ENCODE measurements at regions not wholly inside any gene's neighbourhood (a gene's known extent, or its start where the extent isn't known, plus 50 kb on each side); places are given as distances from the start of the nearest gene placed in this dataset.
"Not testable (repeated sequence)": the region's sequence is repeated elsewhere in the genome, so short reads cannot be mapped to it uniquely, and the experiment has no call there.

DNA sequence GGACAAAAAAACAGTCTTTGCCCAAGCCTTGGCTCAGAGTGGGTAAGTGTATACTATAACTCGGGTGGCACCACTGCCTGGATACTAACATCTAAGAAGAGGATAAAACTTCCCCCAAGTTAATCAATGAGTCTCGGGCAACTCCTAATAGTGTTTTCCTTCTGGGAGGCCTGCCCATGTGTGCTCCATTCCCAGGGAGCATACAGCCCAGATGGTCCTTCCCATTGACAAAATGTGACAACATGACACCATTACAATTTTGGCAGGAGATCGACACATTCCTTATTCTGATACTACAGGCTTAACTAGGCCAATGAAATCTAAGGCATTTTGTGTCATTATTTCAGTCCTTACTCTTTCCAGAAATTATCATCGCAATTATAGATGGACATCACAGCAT is 52.7 kb upstream of the CRIM1 start:
- no peak for DNase-seq

DNA sequence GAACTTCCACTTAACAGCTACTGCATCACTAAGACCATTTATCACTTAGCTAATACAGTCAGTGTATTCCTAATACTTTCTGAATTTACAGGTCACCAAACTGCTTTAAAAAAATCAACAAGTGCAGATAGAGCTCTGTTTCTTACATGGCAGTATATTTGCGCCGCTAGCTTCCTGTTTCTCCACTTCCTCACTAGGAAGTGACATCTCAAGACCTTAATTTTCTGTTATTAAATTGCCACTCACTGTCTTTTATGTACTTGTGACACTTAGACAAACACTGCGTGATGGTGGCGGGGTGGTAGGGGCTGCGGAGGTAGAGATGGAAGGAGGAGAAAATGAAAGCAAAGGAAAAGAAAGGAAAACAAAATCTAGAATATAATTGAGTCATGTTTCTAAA is 53.7 kb upstream of the CRIM1 start:
- DNase-seq, result no peak

DNA sequence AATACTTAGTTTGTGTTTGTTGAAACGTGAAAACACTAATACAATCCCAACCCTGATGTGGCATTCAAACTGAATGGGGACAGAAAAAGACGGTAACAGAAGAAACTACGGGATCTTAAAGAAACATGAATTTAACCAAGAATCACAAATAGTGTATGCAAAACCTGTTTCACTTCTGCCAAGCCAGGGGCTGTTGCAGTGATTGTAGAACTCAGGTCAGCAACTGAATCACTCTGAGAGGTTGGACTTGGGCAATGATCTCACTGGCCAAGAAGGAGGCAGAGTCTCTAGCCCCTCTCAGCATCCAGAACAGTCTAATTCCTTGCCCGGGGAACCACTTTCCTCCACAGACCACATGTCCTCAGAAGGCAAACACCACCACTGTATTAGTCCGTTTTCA is 54.9 kb upstream of the CRIM1 start:
- no peak for DNase-seq

DNA sequence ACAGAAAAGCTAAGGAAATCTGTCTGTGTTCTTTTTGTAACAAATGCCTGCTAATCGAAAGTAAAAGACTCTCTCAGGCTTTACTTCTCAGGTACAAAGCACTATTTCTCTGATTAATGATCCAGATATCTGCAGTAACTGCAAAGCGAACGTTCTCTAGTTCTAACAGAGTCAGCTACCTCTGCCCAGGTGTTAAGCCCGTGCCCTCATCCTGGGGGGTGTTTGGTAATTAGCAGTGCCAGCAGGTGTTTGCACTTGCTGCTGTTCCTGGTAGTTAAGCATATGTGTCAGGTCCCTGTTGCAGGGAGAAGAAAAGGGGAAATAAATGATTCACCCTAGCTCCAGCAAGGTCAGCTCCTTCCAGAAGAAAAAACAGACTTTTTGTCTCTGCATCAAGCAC is 58.8 kb upstream of the CRIM1 start:
- no peak for DNase-seq

DNA sequence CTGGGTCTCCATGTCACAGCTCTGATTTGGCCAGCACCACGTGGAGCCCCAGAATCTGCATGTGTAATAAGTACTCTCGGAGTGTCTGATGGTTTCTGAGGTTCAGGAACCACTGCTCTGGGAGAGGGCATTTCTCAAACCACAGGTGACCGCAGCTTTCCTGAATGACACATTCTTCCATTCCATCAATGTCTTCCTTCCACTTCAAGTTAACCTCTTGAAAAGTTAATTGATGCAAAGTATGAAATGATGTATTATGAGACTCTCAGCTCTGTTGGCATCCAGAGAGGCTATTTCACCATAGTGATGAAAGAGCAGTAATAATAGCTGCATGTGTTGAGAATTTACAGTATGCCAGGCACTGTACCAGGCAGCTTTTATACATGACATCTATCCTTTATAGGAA is 61.3 kb upstream of the CRIM1 start:
- DNase-seq, result no peak

DNA sequence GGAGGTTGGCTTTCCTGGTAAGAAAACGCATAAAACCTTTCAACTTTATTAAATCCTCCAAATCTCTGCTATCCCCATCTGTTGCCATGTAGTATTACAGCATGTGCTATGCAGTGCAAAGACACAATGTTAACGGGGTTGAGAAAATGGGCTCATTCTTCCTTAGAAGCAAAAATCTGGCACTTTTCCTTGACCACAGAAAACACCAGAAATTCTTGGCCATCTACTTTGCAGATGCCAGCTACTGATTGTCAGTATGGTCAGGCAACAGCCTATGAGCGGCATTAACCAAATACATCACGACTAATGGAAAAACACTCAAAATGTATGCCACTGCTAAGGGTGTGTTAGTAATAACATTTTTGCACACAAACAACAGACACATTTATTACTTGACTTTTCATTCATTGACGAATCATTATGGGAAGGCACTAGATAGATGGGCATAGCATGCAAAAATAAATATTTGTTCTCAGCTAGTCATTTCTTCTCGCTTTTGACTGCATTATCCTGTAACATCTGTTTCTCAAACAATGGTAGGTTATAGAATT is 65.2 kb upstream of the CRIM1 start:
- DNase-seq, result no peak

DNA sequence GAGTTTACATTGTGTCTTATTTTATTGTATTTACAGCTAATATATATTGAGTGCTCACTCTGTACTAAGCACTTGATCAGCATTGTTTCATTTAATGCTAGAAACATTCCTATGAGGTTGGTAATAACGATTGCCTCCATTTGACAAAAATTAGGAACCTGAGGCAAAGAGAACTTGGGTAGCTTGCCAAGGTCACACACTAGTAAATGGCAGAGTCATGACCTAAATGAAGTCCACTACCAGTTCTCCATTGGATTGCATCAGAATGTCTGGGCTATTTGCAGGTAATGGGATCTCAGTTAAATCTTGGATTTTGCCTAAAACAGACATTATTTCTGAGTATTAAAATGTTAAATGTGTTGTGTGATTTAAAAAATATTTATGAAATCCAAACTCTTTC is 65.8 kb upstream of the CRIM1 start:
- no peak for DNase-seq

DNA sequence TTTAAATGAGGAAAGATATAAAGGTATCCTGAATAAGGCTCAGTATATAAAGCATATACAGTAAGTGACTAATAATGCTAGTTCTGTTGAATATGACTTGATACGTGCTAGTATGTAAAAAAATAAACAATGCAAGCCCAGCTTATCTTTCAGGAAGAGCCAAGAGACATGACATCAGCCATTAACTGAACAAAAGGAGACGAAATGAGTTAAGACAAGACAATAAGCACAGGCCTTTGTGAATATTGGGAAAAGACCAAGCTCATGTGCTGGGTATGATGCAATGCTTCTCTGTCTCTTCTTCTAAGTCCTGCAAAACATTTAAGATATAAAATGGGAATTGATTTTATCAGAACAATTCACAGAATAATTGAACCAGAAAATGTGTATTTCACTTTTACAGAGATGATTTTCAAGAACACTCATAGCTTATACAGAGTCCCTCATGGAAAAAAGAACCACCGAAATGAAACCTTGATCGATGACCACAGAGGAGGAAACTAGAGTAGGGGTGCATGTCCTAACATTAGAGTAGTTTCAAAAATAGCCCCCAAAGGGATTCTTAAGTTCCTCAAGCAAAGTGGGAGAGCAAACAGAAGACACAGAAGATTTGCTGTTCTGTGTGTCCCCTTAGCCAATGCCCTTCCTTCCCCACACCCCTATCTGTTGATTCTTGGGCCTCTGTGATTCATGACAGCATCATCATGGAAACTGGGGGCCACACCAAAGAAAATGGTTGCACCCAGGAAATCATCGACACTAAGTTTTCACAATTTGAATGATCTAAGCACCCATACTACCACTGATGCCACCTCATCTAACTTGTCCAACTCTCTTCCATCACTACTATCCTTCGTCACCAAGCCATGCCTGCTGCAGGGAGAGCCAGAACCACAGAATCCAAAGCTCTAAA is 68.0 kb upstream of the CRIM1 start:
- DNase-seq, result no peak

DNA sequence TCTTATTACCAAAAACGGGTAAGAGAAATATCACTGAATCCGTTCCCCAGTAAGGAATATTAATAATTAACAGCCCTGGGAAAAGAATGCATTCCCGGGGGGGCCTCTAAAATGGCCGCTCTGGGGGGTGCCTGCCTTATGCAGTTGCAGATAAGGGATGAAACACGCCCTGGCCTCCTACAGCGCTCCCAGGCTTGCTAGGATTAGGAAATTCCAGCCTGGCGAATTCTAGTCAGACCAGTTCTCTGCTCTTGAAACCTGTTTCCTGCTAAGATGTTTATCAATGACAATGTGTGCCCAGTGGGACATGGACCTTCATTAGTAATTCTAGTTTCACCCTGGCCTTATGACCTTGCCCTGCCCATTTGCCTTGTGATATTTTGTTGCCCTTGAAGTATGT is 76.1 kb upstream of the CRIM1 start:
- DNase-seq, result not testable (repeated sequence)

DNA sequence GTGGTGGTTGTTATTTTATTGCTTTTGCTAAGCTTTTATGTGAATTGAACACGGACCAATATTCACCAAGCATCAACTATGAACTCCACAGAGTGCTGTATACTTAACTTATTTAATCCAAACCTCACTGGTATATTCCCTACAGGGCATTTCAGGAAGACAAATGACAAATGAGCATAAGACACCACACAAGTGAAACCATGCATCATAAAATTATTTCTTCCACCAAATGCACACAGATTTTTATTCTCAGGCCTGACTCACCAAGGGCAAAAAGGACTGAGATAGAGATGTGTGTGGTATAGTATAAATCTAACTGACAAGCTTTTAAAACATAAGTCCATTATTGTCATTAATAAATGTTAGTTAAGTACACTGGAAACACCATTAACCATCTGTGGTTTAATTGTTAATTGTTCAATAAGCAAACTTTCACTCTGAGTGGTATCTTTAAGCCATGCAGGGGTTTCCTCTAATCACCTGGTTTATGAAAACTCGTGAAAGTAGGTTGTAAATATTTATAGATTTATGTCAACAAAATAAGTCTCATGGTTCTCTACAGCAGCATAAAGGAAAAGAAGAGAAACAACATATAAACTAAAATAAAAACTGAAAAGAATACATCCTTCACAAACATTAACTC is 77.6 kb upstream of the CRIM1 start:
- no peak for DNase-seq

DNA sequence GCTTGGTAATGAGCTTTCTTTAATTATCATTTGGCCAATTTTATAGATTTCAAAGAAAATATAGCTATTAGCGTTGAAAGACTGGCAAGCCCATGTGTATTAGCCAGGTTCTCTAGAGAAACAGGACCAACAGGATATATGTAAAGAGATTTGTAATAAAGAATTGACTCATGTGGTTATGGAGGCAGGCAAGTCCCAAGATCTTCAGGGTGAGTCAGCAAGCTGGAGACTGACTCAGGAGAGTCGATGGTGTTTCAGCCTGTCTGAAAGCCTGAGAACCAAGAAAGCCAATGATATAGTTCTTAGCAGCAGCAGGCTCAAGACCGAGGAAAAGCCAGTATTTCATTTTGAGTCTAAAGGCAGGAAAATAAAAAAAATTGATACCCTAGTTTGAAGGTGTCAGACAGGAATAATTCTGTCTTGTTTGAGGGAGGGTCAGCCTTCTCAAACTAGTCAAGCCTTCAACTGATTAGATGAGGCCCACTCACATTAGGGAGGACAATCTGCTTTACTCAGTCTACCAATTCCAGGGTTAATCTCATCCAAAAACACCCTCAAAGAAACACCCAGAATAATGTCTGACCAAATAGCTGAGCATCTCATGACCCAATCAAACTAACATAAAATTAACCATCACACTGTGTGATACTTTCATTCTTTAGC is 78.3 kb upstream of the CRIM1 start:
- DNase-seq, result no peak

DNA sequence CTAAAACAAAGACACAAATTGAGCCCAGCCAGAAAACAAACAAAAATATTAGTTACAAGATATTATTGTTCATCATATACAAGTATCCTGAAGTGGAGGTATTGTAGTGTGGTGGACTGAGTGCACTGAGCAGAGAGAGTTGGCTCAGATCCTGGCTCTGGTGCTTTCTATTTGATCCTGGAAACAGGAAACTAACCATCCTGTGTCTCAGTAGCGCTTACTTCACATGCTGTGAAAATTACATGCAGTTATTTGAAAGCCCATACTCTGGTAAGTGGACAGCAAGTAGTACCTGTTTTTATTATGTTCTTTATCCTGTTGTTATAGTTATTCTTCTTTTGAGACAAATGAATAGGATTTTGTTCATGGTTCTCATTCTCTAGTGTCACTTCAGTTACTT is 84.3 kb upstream of the CRIM1 start:
- no peak for DNase-seq

DNA sequence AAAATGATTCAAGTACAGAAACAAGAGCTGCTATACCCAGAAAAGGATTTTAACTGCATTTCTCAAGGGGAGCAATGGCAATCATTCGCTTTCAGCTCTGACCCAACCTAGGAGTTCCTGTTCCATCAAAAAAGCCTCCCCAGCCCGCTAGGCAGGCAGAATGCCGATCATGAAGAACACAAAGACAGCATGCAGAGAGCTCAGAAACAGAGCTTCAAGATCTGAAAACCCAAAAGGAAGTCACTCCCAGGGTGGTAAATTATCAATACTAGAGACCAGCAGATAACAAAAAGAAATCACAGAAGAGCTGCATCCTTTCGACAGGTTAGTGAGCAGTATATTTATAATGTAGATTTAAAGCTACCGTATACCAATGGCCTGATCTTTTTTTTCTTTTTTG is 84.8 kb upstream of the CRIM1 start:
- DNase-seq, result no peak

DNA sequence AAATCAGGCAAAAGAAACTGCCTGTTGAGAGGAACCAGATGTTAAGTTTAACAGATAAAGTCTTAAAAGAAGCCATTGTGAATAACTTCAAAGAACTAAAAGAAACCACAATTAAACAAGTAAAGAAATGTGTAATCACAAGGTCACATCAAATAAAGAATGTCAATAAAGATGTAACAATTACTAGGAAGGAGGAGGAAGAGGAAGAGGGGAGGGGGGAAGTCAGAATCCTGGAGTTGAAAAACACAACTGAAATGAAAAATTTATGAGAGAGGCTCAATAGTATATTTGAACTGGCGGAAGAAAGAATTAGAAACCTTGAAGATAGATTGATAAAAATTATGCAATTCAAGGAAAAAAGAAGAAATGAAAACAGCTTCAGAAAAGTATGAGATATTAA is 88.4 kb upstream of the CRIM1 start:
- DNase-seq, result no peak

DNA sequence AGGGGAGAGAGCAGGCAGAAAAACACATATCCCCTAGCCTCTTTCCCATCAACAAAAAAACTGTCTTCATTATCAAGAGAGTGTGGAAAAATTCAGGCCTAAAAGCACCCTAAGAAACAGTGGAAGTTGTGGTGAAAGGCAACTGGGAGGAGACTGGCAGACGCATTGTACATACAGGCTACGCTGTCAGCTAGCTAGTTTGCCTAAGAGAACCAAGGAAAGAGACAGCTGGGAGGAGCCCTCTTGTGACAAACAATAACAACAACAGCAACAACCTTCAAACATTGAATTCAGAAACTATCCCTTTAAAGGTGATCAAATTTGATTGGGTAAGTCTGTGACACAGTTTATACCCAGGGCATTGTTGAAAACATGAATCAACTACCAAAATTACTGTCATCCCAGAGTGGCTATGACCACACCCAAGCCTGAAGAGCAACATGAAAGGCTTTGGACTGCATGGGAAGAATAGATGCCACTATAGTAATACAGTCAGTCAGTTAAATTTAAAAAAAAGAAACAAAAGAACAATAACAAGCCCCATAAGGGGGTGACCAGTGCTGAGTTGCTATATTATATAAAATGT is 88.9 kb upstream of the CRIM1 start:
- no peak for DNase-seq

DNA sequence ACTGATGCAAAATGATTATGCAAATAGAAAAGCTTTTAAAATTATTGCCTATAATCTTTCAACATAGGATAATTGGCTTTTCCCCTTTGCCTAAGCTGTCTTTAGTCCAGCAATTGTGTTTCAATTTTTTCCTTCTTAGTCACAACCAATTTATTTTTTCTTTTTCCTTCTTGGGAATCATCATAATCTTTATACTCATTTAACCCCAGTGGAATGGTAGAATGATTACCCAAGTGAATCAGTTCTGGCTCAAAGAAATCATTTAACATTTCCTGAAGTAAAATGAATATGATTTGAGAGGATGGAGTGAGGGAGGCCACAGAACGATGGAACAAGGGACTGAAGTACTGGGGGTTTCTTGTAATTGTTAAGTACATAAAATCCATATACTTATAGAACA is 93.0 kb upstream of the CRIM1 start:
- DNase-seq, result no peak

DNA sequence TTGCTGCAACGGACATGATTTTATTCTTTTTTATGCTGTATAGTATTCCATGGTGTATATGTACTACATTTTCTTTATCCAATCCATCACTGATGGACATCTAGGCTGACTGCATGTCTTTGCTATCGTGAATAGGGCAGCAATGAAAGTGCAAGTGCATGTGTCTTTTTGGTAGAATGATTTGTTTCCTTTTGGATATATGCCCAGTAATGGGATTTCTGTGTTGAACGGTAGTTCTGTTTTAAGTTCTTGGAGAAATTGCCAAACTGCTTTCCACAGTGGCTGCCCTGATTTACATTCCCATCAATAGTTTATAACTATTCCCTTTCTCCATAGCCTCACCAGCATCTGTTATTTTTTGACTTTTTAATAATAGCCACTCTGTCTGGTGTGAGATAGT is 99.7 kb upstream of the CRIM1 start:
- DNase-seq, result no peak

DNA sequence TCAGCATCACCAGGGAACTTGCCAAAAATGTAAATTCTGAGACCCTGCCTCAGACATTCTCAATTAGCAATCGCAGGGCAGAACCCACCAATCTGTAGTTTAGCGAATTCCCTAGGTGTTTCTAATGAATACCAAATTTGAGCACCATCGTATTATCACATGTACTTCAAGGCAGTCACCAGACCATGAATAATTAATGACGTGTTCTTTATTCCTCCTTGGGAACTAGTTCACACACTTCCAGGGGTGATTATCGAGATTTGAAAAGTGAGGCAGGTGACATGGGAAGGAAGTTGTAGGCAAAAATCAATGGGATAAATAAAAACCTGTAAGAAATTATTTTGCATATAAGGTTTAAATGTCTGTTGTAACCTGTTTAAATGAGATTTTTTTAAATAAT is 102.5 kb upstream of the CRIM1 start:
- no peak for DNase-seq

DNA sequence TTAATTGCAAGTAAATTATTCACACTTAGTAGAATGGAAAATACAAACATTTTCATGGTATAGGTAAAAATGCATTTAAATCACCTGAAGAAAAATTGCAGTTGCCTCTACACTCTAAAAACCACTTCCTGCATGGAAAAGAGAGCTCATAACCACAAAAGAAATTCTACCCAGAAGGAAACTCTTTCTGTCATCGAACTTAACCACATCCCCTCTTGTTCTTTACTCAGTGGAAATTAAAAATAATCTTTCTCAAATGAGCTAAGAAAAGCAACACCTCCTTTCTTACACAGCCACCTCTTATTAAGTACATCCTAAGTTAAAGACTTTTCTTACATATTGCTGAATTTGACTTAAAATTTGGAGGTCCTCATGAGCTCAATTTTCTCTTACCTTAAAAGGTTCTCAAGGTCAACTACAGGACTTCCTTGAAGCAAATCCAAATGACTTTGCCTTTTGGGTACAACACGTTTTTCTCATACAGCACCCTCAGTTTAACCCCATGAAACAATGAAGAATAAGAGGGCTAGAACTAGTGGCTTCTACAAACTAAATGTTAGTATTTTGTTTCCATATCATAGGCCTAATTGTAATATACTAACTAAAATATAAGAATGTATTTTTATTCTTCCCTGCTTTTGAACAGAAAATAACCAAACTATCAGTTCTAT is 109.1 kb upstream of the CRIM1 start:
- no peak for DNase-seq

DNA sequence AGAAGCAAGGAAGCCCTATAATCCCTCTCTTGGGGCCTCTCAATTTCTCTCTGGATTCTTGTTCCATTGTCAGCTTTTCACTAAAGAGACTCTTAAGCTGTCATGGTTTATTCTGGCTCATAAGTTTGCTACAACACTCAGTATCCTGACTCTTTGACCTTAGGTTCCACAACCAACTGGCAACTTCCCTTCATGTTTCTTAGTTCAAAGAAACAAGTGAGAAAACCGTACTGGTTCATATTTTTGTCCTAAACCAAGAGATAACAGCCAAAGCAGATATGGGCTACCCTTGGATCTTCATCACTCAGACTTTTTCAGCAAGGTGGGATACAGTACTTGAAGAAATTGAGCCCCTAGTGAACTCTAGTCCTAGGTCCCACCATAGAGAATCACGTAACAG is 109.9 kb upstream of the CRIM1 start:
- no peak for DNase-seq

DNA sequence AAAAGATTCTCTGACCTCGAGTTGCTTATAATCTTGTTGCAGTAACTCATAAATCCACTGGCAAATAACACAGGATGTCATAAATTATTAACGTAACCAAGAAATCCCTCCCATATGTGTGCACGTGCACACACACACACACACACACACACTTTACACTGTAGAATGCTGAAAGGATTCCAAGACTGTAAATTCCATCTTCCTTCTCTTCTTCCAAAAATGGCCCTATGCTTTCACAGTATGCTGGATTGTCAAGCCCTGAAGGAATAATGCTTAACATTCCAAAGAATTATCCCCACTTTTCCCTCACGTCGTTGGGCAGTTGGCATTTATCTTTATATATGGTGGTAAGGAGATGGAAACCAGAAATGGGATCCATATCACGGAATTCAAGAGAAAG is 117.5 kb upstream of the CRIM1 start:
- no peak for DNase-seq

DNA sequence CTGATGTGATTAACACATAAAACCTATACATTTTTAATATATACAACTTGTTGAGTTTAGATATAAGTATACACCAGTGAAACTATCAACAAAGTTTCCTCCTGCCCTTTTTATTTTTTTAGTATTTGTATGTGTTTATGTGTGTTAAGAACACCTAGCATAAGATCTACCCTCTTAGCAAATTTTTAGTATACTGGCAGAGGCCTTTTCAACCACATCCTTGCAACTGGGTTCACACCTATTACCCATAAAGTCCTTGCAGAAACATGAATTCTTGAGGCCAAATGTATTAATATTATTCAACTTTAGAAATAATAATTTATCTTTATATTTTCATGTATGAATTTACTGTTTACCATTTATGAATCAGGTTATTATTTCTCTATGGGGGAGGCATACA is 119.7 kb upstream of the CRIM1 start:
- no peak for DNase-seq

DNA sequence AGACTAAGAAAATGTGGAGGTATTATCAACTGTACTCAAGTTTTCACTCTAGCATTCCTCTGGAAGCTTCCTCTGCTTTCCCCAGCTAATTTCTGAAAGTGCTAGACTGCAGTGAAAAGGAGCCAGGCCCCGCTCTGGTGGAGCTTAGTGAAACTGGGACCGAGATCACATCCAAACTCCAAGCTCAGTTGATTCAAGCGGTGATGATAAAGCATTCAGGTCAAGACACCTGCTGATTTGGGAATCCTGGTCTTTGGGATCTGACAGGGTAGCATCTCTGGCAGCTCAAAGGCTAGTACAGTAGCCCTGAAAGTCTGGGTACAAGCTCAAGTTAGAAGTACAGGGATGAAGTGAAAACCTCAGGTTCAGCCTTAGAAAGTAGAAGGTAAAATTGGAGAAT is 120.2 kb upstream of the CRIM1 start:
- no peak for DNase-seq
